BE2C (cell line): ENCODE measurements at regions not wholly inside any gene's neighbourhood (a gene's known extent, or its start where the extent isn't known, plus 50 kb on each side); places are given as distances from the start of the nearest gene placed in this dataset.

Experiments used
- DNase-seq: peaks from one replicate; pipeline ENCODE4 v3.0.0-alpha.2; 2020
- H3K27me3 ChIP-seq: fragments of 250-450 bp; sonication (Bioruptor Pico); 2 replicates; pipeline ENCODE4 v1.5.1; 2020; ENCODE audit warnings: mild to moderate bottlenecking
- H3K36me3 ChIP-seq: fragments of 250-450 bp; sonication (Bioruptor Pico); 2 replicates; pipeline ENCODE4 v1.5.1; 2020; ENCODE audit warnings: mild to moderate bottlenecking
- H3K4me1 ChIP-seq: fragments of 250-450 bp; sonication (Bioruptor Pico); 2 replicates; pipeline ENCODE4 v1.5.1; 2020
- H3K4me3 ChIP-seq: 2 replicates; pipeline ENCODE4 v1.5.1; 2011; ENCODE audit warnings: low read depth, low read length
- H3K9me3 ChIP-seq: fragments of 250-450 bp; sonication (Bioruptor Pico); 2 replicates; pipeline ENCODE4 v1.5.1; 2020
- TF ChIP-seq, protein P1 (sequence below): IDR thresholded peaks from 2 replicates; pipeline ENCODE4 v1.5.1; 2012; ENCODE audit warnings: mild to moderate bottlenecking, low read depth, low read length

DNA sequence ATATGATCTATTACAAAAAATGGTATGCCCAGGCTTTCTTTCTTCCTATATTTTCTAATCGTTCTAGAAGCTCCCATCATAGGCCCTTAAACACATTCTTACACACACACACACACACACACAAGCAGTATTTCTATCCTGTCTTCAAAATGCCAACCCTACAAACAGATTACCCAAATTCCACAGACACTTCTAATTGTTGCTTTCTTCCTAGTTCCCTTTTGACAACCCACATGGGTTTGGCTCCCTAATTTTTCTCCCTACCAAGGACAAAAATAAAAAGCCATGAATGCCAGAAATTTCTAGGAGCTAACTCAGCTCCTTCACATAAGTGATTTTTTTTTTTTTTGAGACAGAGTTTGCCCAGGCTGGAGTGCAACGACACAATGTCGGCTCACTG is 60.3 kb upstream of the NTF3 start:
- Histone ChIP-seq H3K27me3 (no peaks in the 10 kb centered on the region), H3K36me3 (no peaks in the 10 kb centered on the region), H3K4me1 (no peaks in the 10 kb centered on the region), H3K9me3 (no peaks in the 10 kb centered on the region), H3K4me3 (no peak overlapping the region)
- no peak for DNase-seq
- TF ChIP-seq, protein P1, sequence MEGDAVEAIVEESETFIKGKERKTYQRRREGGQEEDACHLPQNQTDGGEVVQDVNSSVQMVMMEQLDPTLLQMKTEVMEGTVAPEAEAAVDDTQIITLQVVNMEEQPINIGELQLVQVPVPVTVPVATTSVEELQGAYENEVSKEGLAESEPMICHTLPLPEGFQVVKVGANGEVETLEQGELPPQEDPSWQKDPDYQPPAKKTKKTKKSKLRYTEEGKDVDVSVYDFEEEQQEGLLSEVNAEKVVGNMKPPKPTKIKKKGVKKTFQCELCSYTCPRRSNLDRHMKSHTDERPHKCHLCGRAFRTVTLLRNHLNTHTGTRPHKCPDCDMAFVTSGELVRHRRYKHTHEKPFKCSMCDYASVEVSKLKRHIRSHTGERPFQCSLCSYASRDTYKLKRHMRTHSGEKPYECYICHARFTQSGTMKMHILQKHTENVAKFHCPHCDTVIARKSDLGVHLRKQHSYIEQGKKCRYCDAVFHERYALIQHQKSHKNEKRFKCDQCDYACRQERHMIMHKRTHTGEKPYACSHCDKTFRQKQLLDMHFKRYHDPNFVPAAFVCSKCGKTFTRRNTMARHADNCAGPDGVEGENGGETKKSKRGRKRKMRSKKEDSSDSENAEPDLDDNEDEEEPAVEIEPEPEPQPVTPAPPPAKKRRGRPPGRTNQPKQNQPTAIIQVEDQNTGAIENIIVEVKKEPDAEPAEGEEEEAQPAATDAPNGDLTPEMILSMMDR: no peak

DNA sequence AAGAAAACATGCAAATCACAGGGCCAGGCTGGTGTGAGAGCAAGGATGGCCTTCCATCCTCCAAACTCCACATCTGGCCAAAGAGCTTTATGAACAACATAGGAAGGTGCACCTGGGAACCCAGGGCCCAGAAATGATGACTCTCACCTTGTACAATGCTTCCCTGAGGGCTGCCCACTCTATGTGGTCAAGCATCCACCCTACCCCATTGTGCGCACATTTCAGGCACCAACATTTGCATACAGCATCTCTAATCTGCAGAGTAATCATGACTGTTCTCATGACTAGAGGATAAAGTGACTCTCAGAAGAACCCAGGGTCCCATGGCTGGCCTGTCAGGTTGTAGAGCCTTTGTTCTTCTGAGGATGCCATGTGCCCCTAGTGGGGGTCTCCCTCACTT is 57.2 kb upstream of the NTF3 start:
- no peaks in the 10 kb centered on the region for H3K9me3 ChIP-seq
- no peaks in the 10 kb centered on the region for H3K4me1 ChIP-seq

DNA sequence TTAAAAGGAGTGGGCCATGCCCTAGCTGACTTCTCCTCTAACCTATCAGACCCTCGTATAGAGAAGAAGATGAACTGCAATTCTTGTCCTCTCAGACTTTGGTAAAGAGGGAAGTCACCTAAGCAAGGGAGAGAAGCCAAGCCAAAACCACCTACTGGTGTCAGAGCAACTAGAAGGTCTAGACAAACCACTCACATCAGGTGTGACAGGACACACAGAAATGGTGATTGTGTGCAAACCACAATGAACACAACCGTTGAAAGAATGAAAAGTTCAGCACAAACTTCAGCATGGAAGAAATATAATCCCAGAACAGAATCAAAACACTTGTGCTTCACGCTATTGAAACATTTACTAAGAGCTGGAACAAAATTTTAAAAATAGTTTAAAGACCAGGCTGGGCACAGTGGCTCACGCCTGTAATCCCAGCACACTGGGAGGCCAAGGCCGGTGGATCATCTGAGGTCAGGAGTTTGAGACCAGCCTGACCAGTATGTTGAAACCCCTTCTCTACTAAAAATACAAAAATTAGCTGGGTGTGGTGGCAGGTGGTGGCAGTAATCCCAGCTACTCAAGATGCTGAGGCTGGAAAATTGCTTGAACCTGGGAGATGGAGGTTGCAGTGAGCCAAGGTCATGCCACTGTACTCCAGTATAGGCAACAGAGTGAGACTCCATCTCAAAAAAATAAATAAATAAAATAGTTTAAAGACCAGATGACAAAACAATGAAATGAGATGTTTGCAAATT is 56.2 kb upstream of the NTF3 start:
- TF ChIP-seq, protein P1: no peak
- no peak for DNase-seq
- Histone ChIP-seq H3K27me3 (no peaks in the 10 kb centered on the region), H3K36me3 (no peaks in the 10 kb centered on the region), H3K4me3 (no peak overlapping the region), H3K4me1 (no peaks in the 10 kb centered on the region), H3K9me3 (no peaks in the 10 kb centered on the region)

More for the DNA sequence above, 57.2 kb upstream of the NTF3 start:
- H3K36me3 ChIP-seq: no peaks in the 10 kb centered on the region
- no peaks in the 10 kb centered on the region for H3K27me3 ChIP-seq
- no peak for DNase-seq
- TF ChIP-seq, protein P1: no peak
- no peak overlapping the region for H3K4me3 ChIP-seq

DNA sequence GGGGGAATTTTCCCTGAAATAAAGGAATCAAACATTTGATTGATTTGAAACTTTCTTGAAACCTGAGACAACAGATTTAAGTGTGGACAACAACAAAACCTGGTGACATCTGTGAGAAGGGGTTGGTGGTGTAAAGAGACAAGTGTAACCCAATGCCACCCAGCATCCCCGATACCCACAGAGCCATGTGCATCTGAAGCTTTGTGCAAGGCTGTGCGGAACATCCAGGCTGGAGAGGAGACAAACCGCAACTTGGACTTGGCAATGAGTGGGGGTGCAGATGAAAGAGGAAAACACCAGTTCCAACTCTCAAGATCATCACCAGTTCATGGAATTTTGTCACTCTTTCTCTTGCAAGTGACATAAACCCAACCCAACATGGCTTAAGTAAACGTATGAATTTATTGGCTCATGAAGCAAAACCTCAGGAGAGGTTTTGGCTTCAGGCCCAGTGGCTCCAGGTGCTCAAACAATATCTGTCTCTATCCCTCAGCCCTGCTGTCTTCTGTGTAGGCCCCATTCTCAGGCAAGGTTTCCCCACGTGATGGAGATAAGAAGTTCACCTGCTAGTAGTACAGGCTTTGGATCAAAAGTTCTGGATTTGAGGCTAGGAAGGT is 55.2 kb upstream of the NTF3 start:
- H3K9me3 ChIP-seq: no peaks in the 10 kb centered on the region
- no peaks in the 10 kb centered on the region for H3K27me3 ChIP-seq
- no peak for DNase-seq
- no peaks in the 10 kb centered on the region for H3K36me3 ChIP-seq
- H3K4me1 ChIP-seq: no peaks in the 10 kb centered on the region
- H3K4me3 ChIP-seq: no peak overlapping the region
- TF ChIP-seq, protein P1: no peak

DNA sequence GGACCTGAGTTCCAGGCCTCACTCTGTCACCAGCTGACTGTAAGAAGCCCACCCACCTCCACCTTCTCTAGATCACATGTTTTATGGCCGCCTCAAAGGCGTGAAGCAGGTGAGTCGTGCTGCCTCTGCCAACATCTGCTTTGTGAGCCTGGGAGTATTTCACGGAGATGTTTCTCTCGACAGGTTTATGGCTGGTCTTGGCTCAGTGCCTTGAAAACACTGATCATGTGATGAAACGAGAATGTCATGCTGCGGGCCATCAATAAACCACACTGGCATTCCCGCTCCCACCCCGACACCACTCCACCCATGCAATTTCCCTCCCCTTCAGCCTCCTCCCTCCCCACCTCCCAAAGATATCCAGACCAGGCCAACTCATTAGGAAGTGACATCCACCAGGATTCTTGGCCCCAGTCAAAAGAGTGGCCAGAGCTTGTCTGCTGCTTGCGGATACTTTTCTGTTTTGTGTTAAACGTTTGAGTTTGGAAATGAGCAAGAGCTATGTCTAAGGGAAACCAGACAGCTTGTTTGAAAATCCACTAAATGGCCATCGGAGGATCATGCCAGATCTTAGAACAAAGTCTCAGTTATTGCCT is 53.8 kb upstream of the NTF3 start:
- H3K4me3 ChIP-seq: no peak overlapping the region
- no peaks in the 10 kb centered on the region for H3K4me1 ChIP-seq
- DNase-seq: no peak
- no peaks in the 10 kb centered on the region for H3K27me3 ChIP-seq
- TF ChIP-seq, protein P1: no peak
- H3K36me3 ChIP-seq: no peaks in the 10 kb centered on the region
- no peaks in the 10 kb centered on the region for H3K9me3 ChIP-seq
